ENCODE measurements at regions not wholly inside any gene's neighbourhood (a gene's known extent, or its start where the extent isn't known, plus 50 kb on each side); places are given as distances from the start of the nearest gene placed in this dataset.

GRCh38 chr9:698276-698675 lies 143.2 kb upstream of the DMRT1 start:
- TF ChIP-seq CTCF (IDR thresholded peaks at IDR 0.05) = no peak
- TF ChIP-seq POLR2A (IDR thresholded peaks at IDR 0.05) = no peak
